A673 (cell line): ENCODE measurements at regions not wholly inside any gene's neighbourhood (a gene's known extent, or its start where the extent isn't known, plus 50 kb on each side); places are given as distances from the start of the nearest gene placed in this dataset.

Experiments used
- EZH2 ChIP-seq: fragments of 200-600 bp; sonication (generic); IDR thresholded peaks from 2 replicates; pipeline ENCODE4 v1.6.1; 2017; ENCODE audit warnings: borderline replicate concordance, low read depth, mild to moderate bottlenecking, mixed read lengths, antibody characterized with exemption, low read length; ENCODE audit not compliant: poor library complexity, severe bottlenecking
- TF ChIP-seq, protein P1 (sequence below): fragments of 300-800, 200-600 bp; sonication (generic); conservative IDR thresholded peaks from 2 replicates; pipeline ENCODE4 v1.5.1; 2017; ENCODE audit warnings: low read depth, mild to moderate bottlenecking, antibody characterized with exemption, low read length, moderate library complexity, mixed read lengths

DNA sequence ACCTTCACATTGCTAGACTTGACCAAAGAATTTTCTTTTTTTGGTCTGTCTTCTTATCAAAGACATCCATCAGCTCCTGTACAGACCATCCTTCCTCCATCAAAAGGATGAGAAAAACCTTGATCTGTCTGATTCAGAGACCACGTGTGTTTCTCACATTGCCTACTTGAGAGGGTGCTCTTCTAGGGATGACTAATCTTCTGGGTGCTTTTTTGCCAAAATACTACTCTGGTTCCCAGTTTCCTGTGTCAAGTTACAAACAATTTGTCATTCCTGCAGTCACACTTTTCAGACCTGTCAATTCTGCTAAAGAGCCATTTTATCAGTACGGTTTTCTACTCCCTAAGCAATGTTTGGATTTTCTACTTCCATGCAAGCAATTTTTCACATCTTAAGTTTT lies 492.2 kb downstream of the CDH11 start:
- TF ChIP-seq, protein P1, sequence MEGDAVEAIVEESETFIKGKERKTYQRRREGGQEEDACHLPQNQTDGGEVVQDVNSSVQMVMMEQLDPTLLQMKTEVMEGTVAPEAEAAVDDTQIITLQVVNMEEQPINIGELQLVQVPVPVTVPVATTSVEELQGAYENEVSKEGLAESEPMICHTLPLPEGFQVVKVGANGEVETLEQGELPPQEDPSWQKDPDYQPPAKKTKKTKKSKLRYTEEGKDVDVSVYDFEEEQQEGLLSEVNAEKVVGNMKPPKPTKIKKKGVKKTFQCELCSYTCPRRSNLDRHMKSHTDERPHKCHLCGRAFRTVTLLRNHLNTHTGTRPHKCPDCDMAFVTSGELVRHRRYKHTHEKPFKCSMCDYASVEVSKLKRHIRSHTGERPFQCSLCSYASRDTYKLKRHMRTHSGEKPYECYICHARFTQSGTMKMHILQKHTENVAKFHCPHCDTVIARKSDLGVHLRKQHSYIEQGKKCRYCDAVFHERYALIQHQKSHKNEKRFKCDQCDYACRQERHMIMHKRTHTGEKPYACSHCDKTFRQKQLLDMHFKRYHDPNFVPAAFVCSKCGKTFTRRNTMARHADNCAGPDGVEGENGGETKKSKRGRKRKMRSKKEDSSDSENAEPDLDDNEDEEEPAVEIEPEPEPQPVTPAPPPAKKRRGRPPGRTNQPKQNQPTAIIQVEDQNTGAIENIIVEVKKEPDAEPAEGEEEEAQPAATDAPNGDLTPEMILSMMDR = no peak
- TF ChIP-seq EZH2 = no peak
